ENCODE measurements at regions not wholly inside any gene's neighbourhood (a gene's known extent, or its start where the extent isn't known, plus 50 kb on each side); places are given as distances from the start of the nearest gene placed in this dataset.

GRCh38 chr6:26199057-26199772, 112.0 kb downstream of the HFE start:
- TF ChIP-seq EZH2phosphoT487 (IDR thresholded peaks at IDR 0.05; ENCODE audit: borderline replicate concordance, low read depth, low read length) = no peak
- no peak for TF ChIP-seq CTCF (conservative IDR thresholded peaks at IDR 0.05; ENCODE audit: low read length)
